ENCODE measurements at regions not wholly inside any gene's neighbourhood (a gene's known extent, or its start where the extent isn't known, plus 50 kb on each side); places are given as distances from the start of the nearest gene placed in this dataset.

DNA sequence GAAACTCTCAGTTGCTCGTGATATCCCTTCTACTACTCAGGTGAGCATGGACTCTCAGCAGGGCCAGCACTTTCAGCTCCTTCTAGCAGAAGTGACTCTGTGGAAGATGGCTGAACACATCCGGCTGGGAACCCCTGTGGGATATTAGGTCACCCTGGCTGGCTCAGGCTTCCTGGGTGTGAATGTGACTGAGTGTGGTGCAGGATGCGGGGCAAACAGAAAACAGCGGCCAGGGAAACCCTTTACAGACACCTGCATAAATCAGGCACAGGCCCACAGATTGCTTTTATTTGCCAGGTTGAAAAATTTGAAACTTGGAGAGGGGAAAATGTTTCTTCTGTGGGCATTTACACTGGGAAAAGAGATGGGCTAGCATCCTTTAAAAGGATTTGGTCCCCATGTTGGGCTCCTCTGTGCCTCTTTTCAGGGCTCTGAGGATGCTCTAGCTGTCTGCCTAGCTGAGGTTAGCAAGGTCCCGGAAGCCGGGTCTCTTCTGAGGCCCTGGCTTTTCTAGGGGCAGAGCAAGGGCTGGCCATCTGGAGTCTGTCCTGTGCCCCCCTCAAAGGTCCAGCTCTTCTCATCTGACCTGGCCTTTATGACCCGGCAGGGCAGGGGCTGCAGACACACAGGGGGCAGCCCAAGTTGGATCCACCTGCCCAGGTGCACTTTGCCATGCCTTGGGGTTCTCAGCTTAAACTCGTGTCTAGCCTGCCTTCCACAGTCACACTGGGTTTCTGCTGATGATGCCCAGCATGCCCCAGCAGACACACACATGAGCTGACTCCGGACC lies 243.0 kb downstream of the SIPA1L2 start:
- no peak for DNase-seq (ENCODE audit: low read depth in 4 of 4, low spot score in 3 of 4)

DNA sequence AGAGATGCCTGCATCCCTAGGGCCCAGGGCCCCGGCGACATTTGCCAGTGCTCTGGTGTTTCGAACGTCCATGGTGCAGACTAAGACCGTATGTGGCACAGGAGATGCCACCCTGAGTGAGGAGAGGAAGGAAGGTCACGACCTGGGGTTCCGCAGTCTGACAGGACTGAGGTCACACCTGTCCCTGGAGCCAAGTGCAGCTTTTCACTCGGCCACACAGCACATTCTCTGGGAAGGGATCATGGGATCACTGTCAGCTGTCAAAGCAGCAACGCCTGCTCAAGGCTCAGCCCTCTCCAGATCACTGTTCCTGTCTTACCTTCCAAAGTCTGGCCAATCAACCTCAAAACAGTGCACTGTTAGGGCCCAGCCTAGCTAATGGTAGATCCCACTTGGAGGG lies 243.6 kb downstream of the SIPA1L2 start:
- no peak for DNase-seq (ENCODE audit: low read depth in 4 of 4, low spot score in 3 of 4)

- DNase-seq (ENCODE audit: low read depth in 4 of 4, low spot score in 3 of 4) = no peak
Measured at GRCh38 chr1:232385221-232385620, 244.7 kb downstream of the SIPA1L2 start.

DNA sequence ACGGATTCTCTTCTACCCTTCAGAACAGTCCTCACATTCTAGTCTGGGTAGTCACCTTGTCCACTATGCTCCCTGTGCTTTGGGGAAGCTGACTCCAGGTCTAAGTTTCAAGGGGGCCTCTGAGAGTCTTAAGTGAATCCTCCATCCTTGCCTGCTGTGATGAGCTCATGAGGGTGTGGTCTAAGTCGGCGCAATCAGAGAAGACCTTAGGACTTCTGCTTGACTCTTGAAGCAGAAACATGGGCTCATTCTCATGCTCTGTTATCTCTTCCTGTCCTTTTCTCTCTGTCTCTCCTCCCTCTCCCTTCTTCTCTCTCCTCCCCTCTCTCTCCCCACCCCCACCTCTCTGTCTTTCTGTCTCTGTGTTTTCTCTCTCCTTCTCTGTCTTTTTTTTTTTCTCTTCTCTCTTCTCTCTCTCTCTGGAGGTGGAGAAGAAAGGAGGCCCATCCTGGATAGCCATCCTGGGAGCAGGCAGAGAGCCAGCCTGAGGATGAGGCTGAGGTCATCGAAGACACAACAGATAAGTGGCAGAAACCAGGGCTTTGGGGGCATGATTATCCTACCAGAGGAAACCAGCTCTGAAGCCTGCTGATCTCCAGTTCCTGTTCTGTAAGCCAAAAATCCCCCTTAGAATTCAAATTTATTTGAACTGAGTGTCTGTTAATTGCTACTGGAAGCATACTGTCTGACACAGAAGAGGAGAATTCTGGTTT lies 245.6 kb downstream of the SIPA1L2 start:
- DNase-seq (ENCODE audit: low read depth in 4 of 4, low spot score in 3 of 4) = no peak

GRCh38 chr1:232383455-232384123 lies 246.3 kb downstream of the SIPA1L2 start:
- DNase-seq (ENCODE audit: low read depth in 4 of 4, low spot score in 3 of 4) = no peak

DNA sequence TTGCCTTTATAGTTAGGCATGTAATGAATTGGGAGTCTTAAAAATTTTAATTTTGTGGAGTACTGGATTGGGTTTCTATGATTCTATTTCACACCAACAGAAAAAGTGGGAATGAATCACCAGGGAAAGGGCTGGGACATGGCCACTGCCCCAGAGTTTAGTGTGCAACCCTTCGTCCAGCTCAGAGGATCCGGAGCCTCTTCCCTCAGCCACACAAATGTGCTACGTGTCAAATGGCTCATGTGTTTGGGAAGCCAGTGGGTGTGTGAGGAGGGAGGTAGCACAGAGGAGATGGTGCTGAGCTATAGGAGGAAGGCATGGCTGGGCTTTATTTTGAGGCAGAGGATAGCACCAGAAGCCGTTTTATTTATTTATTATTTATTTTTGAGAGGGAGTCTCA lies 247.3 kb downstream of the SIPA1L2 start:
- DNase-seq (ENCODE audit: low read depth in 4 of 4, low spot score in 3 of 4) = no peak

- no peak for DNase-seq (ENCODE audit: low read depth in 4 of 4, low spot score in 3 of 4)
Measured at GRCh38 chr1:232381394-232382100, 248.4 kb downstream of the SIPA1L2 start.

GRCh38 chr1:232380596-232380995 lies 249.3 kb downstream of the SIPA1L2 start:
- no peak for DNase-seq (ENCODE audit: low read depth in 4 of 4, low spot score in 3 of 4)

- no peak for DNase-seq (ENCODE audit: low read depth in 4 of 4, low spot score in 3 of 4)
Measured at GRCh38 chr1:232380131-232380530, 249.8 kb downstream of the SIPA1L2 start.

- no peak for DNase-seq (ENCODE audit: low read depth in 4 of 4, low spot score in 3 of 4)
Measured at GRCh38 chr1:232379063-232379434, 250.9 kb downstream of the SIPA1L2 start.

GRCh38 chr1:232378266-232379062 lies 251.5 kb downstream of the SIPA1L2 start:
- no peak for DNase-seq (ENCODE audit: low read depth in 4 of 4, low spot score in 3 of 4)

DNA sequence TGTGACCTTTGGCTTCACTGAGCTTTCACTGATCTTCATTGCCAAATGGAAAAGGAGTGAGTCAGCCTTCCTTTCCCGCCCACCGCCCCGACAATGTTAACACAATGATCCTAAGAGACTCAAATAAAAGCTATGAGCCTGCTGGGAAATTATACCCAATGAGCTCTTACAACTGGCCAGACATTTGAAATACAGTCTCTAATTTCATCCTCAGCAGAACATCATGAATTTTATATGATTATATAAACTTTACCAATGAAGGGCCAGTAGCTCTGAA lies 252.5 kb downstream of the SIPA1L2 start:
- DNase-seq (ENCODE audit: low read depth in 4 of 4, low spot score in 3 of 4) = no peak

DNA sequence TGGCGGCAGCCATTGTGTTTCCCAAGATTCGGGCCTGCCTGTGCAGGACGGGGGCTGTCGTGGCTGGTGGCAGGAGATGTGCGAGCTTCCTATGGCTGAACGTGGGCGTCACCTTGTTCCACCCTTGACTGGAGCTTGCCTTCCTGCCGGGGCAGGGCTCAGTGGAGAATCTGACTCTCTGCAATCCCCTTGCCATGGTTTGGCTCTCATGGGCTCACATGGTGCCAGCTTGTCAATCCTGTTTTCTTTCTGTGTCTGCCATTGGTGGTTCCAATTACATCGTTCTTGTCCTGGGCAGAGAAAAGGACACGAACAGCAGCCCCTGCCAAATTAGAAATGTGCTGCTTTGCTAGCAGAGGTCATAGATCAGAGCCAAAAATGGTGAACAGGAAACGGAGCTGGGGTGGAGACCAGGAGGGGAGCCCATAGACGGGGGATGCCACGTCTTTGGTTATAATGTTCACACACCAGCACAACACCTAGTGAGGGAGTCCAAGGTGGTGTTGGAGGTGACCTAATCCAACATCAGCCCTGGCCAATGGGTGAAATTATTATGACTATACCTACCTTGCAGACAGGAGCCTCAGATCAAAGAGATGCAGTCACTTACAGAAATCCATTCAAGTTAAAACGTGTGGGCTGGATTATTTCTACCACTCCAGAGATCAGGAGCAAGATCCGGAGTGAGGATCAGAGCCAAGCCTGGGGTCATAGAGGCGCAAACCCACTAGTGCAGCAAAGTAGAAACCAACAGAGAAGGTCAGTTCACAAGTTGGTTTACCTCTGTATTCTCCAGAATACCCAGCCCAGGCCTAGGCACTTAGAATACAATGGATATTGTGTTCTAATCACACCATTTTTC lies 253.1 kb downstream of the SIPA1L2 start:
- no peak for DNase-seq (ENCODE audit: low read depth in 4 of 4, low spot score in 3 of 4)

DNA sequence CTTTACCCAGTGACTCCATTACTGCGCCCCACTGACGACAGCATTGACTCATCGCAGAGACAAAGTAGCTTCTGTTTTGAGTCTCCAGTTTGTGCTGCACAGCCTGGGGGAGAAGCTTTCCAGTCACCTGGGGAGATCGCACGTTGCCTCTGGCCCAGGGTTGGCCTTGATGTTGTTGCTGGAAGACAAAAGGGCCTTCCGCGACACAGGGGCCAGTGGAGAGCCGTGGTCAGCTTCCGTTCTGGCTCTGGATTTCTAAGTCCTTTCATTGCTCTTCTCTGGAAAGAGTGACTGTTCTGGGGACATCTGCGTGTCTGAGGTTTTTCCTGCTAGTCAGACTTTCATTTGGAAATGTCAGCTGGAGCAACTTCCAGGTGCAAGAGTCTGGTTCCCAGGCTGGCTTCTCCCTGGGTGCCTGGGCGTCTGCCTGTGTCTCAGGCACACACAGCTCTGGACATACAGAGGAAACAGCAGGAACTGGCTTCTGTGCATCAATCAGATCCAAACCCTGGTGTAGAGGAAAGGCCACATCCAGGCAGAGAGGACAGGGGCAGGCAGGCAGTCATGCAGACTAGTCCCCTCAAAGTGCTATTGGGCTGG lies 257.0 kb downstream of the SIPA1L2 start:
- no peak for DNase-seq (ENCODE audit: low read depth in 4 of 4, low spot score in 3 of 4)

- DNase-seq (ENCODE audit: low read depth in 4 of 4, low spot score in 3 of 4) = no peak
Measured at GRCh38 chr1:232372431-232372830, 257.5 kb downstream of the SIPA1L2 start.

DNA sequence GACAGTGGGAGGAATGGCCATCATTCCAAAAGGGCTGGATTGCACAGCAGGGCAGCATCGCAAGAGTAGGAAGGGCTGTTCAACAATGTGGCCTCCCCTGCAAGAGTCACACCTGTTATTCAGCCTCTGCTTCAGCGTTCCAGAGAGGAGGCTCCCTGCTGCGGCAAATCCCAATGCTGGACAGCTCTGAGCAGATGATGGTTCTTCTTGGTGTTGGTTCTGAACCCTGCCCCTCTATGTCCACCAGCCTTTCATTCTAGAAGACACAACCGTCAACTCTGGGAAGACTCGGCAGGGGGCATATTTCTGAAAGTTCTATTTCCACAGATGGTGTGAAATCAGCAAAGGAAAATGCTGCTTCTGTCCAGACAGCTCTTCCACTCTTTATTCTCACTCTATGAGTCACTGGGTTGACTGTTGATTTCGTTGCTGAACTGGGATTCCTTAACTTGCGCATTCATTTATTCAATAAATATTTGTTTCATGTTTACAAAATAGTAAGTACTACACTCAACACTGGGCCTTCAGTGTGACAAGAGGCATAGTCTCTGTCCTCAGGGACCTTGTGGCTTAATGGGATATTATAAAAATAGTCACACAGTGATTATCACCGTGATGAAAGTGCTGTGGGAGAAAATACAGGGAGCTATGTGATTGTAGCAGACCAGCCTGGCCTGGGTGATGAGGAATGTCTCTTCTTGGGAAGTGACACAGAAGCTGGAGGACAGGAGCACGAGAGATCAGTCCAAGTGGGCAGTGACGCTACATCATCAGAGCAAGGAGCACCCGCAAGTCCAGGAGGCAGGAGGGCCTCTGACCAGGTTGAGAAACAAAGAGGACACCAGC lies 260.3 kb downstream of the SIPA1L2 start:
- DNase-seq (ENCODE audit: low read depth in 4 of 4, low spot score in 3 of 4) = no peak

GRCh38 chr1:232368821-232369321 lies 261.1 kb downstream of the SIPA1L2 start:
- no peak for DNase-seq (ENCODE audit: low read depth in 4 of 4, low spot score in 3 of 4)

DNA sequence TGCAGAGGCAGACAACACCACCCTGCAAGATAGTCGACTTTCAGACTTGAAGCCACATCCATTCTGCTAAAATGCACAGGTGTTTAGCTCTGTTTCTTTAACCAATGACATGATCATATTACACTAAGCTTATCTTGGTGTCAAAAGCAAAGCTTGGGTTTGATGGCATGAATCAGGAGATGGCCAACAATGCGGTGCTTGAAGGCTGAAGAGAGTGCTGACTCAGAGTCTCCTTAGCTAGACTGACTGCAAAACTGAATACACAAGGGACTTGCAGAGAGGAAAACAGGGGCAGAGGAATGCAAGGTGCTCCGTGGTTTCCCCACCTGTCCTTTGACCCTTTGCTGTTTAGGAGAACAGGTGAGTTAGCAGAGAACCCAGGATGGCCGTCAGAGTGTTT lies 262.6 kb downstream of the SIPA1L2 start:
- DNase-seq (ENCODE audit: low read depth in 4 of 4, low spot score in 3 of 4) = no peak
